Gastroesophageal sphincter (tissue), 3 donors: ENCODE measurements at regions not wholly inside any gene's neighbourhood (a gene's known extent, or its start where the extent isn't known, plus 50 kb on each side); places are given as distances from the start of the nearest gene placed in this dataset.

ENCODE experiments used
- CTCF ChIP-seq, 4 experiments: fragments of 200-600 bp in 2 of 4; fragments of 450-650 bp in 2 of 4; sonication (generic) in 1 of 4; IDR thresholded peaks; one replicate each; pipeline ENCODE4 v1.5.1; 2017 to 2019; ENCODE audit warnings: antibody characterized with exemption in 4 of 4, mild to moderate bottlenecking in 2 of 4, moderate library complexity in 2 of 4
- EP300 ChIP-seq: sonication (generic); formaldehyde crosslinking; IDR thresholded peaks from one replicate; pipeline ENCODE4 v1.6.1; 2017; ENCODE audit warnings: antibody characterized with exemption, mild to moderate bottlenecking
- POLR2A ChIP-seq, 2 donors: fragments of 450-650 bp; IDR thresholded peaks; one replicate each; pipeline ENCODE4 v1.6.1; 2017; ENCODE audit warnings: antibody characterized with exemption in 2 of 2, mild to moderate bottlenecking in 2 of 2, moderate library complexity in 1 of 2

- TF ChIP-seq CTCF (IDR thresholded peaks at IDR 0.05) (no peak), POLR2A (IDR thresholded peaks at IDR 0.05) (no peak), EP300 (no peak)
Observed at GRCh38 chr4:132809298-132810032, 339.6 kb upstream of the PCDH10 start.
